ENCODE measurements at regions not wholly inside any gene's neighbourhood (a gene's known extent, or its start where the extent isn't known, plus 50 kb on each side); places are given as distances from the start of the nearest gene placed in this dataset.

DNA sequence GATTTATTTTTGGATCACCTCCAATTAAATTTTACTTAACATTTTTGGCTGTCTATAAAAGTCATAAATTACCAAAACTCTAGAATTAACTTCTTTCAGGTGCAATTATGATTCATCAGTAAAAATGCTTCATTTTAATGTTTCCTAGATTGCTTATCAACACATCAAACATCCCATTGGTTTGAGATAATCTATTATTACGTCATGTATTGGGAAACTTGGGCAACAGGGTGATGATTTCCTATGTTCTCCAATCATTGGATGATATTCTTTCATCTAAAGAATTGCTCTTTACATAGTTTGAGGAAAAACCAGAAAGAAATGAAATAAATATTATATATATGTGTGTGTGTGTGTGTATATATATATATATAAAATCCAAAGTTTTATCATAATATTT, 76.8 kb upstream of the KCNJ6 start:
- H3K4me1 ChIP-seq (ENCODE audit: control insufficient read depth in 4 of 4, insufficient read depth in 4 of 4, low read length in 3 of 4): no peaks in the 10 kb centered on the region
- no peak overlapping the region for H3K27ac ChIP-seq (ENCODE audit: low read depth in 1 of 2, low read length in 2 of 2)
- peaks cover 0 to 9% (median 0%) of the 10 kb centered on the region in 4 donors for H3K27me3 ChIP-seq (ENCODE audit: control insufficient read depth in 4 of 4, insufficient read depth in 4 of 4, low read length in 3 of 4)
- no peaks in the 10 kb centered on the region for H3K36me3 ChIP-seq (ENCODE audit: control insufficient read depth in 4 of 4, insufficient read depth in 3 of 4, low read depth in 1 of 4, low read length in 3 of 4)
- no peak for DNase-seq (ENCODE audit: low spot score)
- peaks cover 0 to 3% (median 0%) of the 10 kb centered on the region in 4 donors for H3K9me3 ChIP-seq (ENCODE audit: control insufficient read depth in 4 of 4, low read length in 3 of 4)
- H3K4me3 ChIP-seq (ENCODE audit: low read depth in 1 of 3, low read length in 3 of 3): no peak overlapping the region
- 52% methylated on average over 1 of the region's 1 CpG for WGBS
- no peak overlapping the region for H3K9ac ChIP-seq (ENCODE audit: low read depth in 1 of 2, low read length in 2 of 2)
- TF ChIP-seq TAF1 (conservative IDR thresholded peaks at IDR 0.05) (no peak), JUND (IDR thresholded peaks at IDR 0.05) (no peak), EGR1 (IDR thresholded peaks at IDR 0.05; ENCODE audit: low read depth in 2 of 2) (no peak), RXRA (IDR thresholded peaks at IDR 0.05) (no peak), NR2F2 (IDR thresholded peaks at IDR 0.05) (no peak), YY1 (IDR thresholded peaks at IDR 0.05) (no peak), RAD21 (IDR thresholded peaks at IDR 0.05) (no peak)
- TF ChIP-seq, protein P1, sequence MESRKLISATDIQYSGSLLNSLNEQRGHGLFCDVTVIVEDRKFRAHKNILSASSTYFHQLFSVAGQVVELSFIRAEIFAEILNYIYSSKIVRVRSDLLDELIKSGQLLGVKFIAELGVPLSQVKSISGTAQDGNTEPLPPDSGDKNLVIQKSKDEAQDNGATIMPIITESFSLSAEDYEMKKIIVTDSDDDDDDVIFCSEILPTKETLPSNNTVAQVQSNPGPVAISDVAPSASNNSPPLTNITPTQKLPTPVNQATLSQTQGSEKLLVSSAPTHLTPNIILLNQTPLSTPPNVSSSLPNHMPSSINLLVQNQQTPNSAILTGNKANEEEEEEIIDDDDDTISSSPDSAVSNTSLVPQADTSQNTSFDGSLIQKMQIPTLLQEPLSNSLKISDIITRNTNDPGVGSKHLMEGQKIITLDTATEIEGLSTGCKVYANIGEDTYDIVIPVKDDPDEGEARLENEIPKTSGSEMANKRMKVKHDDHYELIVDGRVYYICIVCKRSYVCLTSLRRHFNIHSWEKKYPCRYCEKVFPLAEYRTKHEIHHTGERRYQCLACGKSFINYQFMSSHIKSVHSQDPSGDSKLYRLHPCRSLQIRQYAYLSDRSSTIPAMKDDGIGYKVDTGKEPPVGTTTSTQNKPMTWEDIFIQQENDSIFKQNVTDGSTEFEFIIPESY (IDR thresholded peaks at IDR 0.05): no peak
- TF ChIP-seq, protein P2, sequence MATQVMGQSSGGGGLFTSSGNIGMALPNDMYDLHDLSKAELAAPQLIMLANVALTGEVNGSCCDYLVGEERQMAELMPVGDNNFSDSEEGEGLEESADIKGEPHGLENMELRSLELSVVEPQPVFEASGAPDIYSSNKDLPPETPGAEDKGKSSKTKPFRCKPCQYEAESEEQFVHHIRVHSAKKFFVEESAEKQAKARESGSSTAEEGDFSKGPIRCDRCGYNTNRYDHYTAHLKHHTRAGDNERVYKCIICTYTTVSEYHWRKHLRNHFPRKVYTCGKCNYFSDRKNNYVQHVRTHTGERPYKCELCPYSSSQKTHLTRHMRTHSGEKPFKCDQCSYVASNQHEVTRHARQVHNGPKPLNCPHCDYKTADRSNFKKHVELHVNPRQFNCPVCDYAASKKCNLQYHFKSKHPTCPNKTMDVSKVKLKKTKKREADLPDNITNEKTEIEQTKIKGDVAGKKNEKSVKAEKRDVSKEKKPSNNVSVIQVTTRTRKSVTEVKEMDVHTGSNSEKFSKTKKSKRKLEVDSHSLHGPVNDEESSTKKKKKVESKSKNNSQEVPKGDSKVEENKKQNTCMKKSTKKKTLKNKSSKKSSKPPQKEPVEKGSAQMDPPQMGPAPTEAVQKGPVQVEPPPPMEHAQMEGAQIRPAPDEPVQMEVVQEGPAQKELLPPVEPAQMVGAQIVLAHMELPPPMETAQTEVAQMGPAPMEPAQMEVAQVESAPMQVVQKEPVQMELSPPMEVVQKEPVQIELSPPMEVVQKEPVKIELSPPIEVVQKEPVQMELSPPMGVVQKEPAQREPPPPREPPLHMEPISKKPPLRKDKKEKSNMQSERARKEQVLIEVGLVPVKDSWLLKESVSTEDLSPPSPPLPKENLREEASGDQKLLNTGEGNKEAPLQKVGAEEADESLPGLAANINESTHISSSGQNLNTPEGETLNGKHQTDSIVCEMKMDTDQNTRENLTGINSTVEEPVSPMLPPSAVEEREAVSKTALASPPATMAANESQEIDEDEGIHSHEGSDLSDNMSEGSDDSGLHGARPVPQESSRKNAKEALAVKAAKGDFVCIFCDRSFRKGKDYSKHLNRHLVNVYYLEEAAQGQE (IDR thresholded peaks at IDR 0.05): no peak

DNA sequence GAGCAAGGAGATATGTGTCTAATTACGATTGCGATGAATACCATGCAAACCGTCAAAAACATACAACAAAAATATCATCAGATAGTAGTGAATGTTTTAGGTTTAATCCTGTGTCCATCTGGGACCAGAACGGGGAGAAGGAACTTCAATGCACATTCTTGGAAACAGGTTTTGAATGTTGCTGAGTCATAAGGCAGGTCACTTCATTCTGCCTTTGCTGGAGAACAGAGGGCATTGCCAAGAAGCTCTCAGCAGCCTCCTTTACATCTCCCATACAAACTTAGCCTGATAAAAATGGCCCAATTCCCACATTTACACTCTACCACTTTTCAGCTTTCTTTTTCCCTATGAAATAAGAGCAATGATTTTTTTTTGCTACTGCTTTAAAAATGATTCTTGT, 78.0 kb upstream of the KCNJ6 start:
- Histone ChIP-seq H3K9me3 (ENCODE audit: control insufficient read depth in 4 of 4, low read length in 3 of 4) (peaks cover 0 to 1% (median 0%) of the 10 kb centered on the region in 4 donors), H3K27me3 (ENCODE audit: control insufficient read depth in 4 of 4, insufficient read depth in 4 of 4, low read length in 3 of 4) (peaks cover 0 to 9% (median 0%) of the 10 kb centered on the region in 4 donors), H3K4me1 (ENCODE audit: control insufficient read depth in 4 of 4, insufficient read depth in 4 of 4, low read length in 3 of 4) (no peaks in the 10 kb centered on the region), H3K9ac (ENCODE audit: low read depth in 1 of 2, low read length in 2 of 2) (no peak overlapping the region), H3K4me3 (ENCODE audit: low read depth in 1 of 3, low read length in 3 of 3) (no peak overlapping the region), H3K27ac (ENCODE audit: low read depth in 1 of 2, low read length in 2 of 2) (no peak overlapping the region), H3K36me3 (ENCODE audit: control insufficient read depth in 4 of 4, insufficient read depth in 3 of 4, low read depth in 1 of 4, low read length in 3 of 4) (no peaks in the 10 kb centered on the region)
- TF ChIP-seq TAF1 (conservative IDR thresholded peaks at IDR 0.05): no peak
- TF ChIP-seq, protein P2 (IDR thresholded peaks at IDR 0.05): no peak
- no peak for TF ChIP-seq YY1 (IDR thresholded peaks at IDR 0.05)
- TF ChIP-seq RAD21 (IDR thresholded peaks at IDR 0.05): no peak
- no peak for TF ChIP-seq GABPA (IDR thresholded peaks at IDR 0.05 in 1 of 2, conservative IDR thresholded peaks at IDR 0.05 in 1 of 2)
- no peak for TF ChIP-seq HNF4G (IDR thresholded peaks at IDR 0.05)
- TF ChIP-seq EGR1 (IDR thresholded peaks at IDR 0.05; ENCODE audit: low read depth in 2 of 2): no peak
- TF ChIP-seq FOXA1 (IDR thresholded peaks at IDR 0.05): no peak
- no peak for TF ChIP-seq JUND (IDR thresholded peaks at IDR 0.05)
- no peak for TF ChIP-seq RXRA (IDR thresholded peaks at IDR 0.05)
- TF ChIP-seq, protein P3, sequence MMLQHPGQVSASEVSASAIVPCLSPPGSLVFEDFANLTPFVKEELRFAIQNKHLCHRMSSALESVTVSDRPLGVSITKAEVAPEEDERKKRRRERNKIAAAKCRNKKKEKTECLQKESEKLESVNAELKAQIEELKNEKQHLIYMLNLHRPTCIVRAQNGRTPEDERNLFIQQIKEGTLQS (IDR thresholded peaks at IDR 0.05): no peak
- TF ChIP-seq FOXA2 (IDR thresholded peaks at IDR 0.05): no peak
- TF ChIP-seq, protein P4, sequence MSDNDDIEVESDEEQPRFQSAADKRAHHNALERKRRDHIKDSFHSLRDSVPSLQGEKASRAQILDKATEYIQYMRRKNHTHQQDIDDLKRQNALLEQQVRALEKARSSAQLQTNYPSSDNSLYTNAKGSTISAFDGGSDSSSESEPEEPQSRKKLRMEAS (IDR thresholded peaks at IDR 0.05): no peak
- TF ChIP-seq HNF4A (conservative IDR thresholded peaks at IDR 0.05): no peak
- TF ChIP-seq, protein P5, sequence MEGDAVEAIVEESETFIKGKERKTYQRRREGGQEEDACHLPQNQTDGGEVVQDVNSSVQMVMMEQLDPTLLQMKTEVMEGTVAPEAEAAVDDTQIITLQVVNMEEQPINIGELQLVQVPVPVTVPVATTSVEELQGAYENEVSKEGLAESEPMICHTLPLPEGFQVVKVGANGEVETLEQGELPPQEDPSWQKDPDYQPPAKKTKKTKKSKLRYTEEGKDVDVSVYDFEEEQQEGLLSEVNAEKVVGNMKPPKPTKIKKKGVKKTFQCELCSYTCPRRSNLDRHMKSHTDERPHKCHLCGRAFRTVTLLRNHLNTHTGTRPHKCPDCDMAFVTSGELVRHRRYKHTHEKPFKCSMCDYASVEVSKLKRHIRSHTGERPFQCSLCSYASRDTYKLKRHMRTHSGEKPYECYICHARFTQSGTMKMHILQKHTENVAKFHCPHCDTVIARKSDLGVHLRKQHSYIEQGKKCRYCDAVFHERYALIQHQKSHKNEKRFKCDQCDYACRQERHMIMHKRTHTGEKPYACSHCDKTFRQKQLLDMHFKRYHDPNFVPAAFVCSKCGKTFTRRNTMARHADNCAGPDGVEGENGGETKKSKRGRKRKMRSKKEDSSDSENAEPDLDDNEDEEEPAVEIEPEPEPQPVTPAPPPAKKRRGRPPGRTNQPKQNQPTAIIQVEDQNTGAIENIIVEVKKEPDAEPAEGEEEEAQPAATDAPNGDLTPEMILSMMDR (IDR thresholded peaks at IDR 0.05; ENCODE audit: low read depth, low read length, missing input control): no peak
- TF ChIP-seq, protein P1 (IDR thresholded peaks at IDR 0.05): no peak
- TF ChIP-seq NR2F2 (IDR thresholded peaks at IDR 0.05): no peak
- TF ChIP-seq SP1 (IDR thresholded peaks at IDR 0.05): no peak
- 80% methylated on average over 4 of the region's 4 CpGs for WGBS
- DNase-seq (ENCODE audit: low spot score): no peak
